ENCODE measurements at regions not wholly inside any gene's neighbourhood (a gene's known extent, or its start where the extent isn't known, plus 50 kb on each side); places are given as distances from the start of the nearest gene placed in this dataset.

DNA sequence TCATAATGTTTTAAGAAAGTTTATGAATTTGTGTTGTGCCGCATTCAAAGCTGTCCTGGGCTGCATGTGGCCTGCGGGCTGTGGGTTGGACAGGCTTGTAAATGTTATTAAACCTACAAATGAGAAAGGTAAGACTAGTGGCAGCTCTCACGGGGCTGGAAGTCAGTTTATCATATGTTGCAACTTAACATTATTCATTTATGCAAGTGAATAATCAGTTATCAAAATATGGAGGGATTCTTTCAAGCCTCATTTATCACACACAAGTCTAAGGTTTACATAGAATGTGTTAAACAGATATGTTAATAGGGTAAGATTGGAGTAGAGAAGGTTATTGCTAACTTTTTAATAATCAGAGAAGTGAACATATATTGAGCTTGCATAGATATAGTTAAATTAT, 442.5 kb upstream of the RGS6 start:
- DNase-seq: no peak
- H3K27me3 ChIP-seq: no peaks in the 10 kb centered on the region
- no peaks in the 10 kb centered on the region for H3K9me3 ChIP-seq
- H3K4me3 ChIP-seq: no peak overlapping the region
- intact Hi-C loops (cut with DNase I; ENCODE audit: low total_unique reads): no loop called here
- TF ChIP-seq, protein P1, sequence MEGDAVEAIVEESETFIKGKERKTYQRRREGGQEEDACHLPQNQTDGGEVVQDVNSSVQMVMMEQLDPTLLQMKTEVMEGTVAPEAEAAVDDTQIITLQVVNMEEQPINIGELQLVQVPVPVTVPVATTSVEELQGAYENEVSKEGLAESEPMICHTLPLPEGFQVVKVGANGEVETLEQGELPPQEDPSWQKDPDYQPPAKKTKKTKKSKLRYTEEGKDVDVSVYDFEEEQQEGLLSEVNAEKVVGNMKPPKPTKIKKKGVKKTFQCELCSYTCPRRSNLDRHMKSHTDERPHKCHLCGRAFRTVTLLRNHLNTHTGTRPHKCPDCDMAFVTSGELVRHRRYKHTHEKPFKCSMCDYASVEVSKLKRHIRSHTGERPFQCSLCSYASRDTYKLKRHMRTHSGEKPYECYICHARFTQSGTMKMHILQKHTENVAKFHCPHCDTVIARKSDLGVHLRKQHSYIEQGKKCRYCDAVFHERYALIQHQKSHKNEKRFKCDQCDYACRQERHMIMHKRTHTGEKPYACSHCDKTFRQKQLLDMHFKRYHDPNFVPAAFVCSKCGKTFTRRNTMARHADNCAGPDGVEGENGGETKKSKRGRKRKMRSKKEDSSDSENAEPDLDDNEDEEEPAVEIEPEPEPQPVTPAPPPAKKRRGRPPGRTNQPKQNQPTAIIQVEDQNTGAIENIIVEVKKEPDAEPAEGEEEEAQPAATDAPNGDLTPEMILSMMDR (IDR thresholded peaks at IDR 0.05): no peak
- no peaks in the 10 kb centered on the region for H3K36me3 ChIP-seq
- peaks cover 0 to 98% (median 48%) of the 10 kb centered on the region in 4 donors for H3K4me1 ChIP-seq
- H3K27ac ChIP-seq: peak overlapping the region; percentile 33 to 58

DNA sequence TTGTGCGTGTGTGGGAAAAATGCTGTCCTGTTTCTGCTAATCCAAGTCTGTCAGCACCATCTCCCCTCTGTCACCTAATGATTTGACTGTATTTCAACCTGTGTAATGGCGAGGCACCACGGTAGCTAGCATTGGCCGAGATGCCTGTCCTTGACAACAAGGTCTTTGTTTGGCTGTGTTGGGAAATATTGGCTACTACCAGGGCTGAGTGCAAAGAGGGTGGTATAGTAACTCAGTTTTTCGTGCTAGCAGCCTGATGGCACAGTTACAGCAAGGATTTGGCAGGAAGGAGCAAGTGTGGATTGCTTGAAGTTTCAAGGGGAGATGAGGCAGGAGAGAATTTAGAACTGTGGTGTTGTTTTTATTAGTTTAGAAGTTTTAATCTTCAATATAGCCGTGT, 440.3 kb upstream of the RGS6 start:
- peaks cover 0 to 76% (median 35%) of the 10 kb centered on the region in 4 donors for H3K4me1 ChIP-seq
- H3K27ac ChIP-seq: peak overlapping the region; percentile 58 to 65
- TF ChIP-seq, protein P1 (IDR thresholded peaks at IDR 0.05): no peak
- no peak overlapping the region for H3K4me3 ChIP-seq
- intact Hi-C loops (cut with DNase I; ENCODE audit: low total_unique reads): no loop called here
- DNase-seq: no peak
- no peaks in the 10 kb centered on the region for H3K27me3 ChIP-seq
- no peaks in the 10 kb centered on the region for H3K9me3 ChIP-seq
- no peaks in the 10 kb centered on the region for H3K36me3 ChIP-seq

DNA sequence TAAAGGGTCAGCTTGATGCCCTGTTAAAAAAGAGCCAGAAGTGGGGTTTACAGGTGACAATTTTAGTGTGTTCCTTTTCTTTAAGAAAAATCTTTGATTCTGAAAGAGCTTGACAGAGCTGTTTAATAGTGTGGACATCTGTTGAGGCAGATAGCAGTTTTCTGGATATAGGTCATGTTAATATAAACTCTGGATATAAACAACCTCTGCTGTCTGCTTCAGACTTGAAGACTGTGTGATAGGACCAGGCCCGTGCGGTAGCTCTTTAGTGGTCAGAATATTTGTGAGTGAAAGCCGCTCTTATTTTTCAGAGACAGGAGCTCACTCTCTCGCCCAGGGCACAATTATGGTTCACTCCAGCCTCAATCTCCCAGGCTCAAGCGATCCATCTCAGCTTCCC, 439.9 kb upstream of the RGS6 start:
- no peak overlapping the region for H3K4me3 ChIP-seq
- H3K27ac ChIP-seq: peak overlapping the region; percentile 58 to 65
- DNase-seq: no peak
- TF ChIP-seq, protein P1 (IDR thresholded peaks at IDR 0.05): no peak
- H3K9me3 ChIP-seq: no peaks in the 10 kb centered on the region
- H3K36me3 ChIP-seq: no peaks in the 10 kb centered on the region
- H3K4me1 ChIP-seq: peaks cover 0 to 73% (median 31%) of the 10 kb centered on the region in 4 donors
- intact Hi-C loops (cut with DNase I; ENCODE audit: low total_unique reads): no loop called here
- no peaks in the 10 kb centered on the region for H3K27me3 ChIP-seq

DNA sequence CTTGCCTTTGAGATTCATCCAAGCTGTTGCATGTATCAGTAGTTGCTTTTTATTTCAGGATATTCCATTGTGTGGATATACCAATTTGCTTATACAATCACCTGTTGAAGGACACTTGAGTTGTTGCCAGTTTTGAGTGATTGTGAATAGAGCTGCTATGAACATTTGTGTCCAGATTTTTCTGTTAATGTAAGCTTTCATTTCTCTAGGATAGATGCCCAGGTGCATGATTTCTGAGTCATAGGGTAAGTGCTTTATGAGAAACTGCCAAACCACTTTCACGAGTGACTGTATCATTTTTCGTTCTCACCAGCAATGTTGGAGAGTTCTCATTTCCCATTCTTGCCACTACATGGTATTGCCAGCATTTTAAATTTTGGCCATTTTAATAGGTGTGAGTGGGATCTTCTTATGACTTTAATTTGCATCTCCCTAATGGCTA, 434.6 kb upstream of the RGS6 start:
- no peaks in the 10 kb centered on the region for H3K36me3 ChIP-seq
- H3K27me3 ChIP-seq: no peaks in the 10 kb centered on the region
- no peak for DNase-seq
- H3K27ac ChIP-seq: no peak overlapping the region
- H3K4me1 ChIP-seq: peaks cover 0 to 44% (median 11%) of the 10 kb centered on the region in 4 donors
- H3K9me3 ChIP-seq: no peaks in the 10 kb centered on the region
- intact Hi-C loops (cut with DNase I; ENCODE audit: low total_unique reads): no loop called here
- TF ChIP-seq, protein P1 (IDR thresholded peaks at IDR 0.05): peak in 1 of 2 experiments; percentile 8
- no peak overlapping the region for H3K4me3 ChIP-seq

DNA sequence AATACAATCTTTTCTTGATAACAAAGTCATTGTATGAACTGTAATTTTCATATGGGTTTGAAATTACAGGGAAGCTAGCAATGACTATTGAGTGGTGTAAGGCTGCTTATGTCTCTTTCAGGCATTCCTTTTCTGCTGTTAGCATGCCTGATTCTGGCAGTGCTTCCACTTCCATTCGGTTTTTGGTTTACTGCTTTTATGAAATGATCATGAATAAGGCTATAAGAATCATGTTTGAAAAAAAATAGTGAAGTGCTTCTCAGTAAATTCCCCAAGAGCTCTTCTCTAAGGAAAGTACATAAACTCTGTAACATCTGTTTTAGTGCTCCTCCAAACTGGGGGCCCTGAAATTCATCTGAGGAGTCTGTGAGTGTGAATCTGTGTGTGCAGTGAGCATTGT, 434.0 kb upstream of the RGS6 start:
- Histone ChIP-seq H3K27ac (peak overlapping the region in 1 of 2 donors; percentile 25), H3K36me3 (no peaks in the 10 kb centered on the region), H3K9me3 (no peaks in the 10 kb centered on the region), H3K4me3 (no peak overlapping the region), H3K27me3 (no peaks in the 10 kb centered on the region), H3K4me1 (peaks cover 0 to 43% (median 10%) of the 10 kb centered on the region in 4 donors)
- intact Hi-C loops (cut with DNase I; ENCODE audit: low total_unique reads): no loop called here
- no peak for DNase-seq
- TF ChIP-seq, protein P1 (IDR thresholded peaks at IDR 0.05): no peak

DNA sequence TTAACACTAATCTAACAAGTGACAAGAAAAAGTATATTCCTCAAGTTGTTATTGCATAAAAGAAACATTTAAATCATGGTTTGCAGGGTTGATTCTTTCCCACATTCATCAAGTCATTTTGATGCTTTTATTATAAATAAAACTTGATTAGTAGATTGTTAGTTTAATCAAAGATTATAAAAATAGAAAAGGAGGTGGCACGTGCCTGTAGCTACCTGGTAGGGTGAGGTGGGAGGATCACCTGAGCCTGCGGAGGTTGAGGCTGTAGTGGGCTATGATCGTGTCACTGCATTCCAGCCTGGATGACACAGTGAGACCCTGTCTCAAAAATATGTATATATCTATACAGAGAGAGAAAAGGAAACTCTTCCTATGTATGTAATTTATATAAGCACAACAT, 433.2 kb upstream of the RGS6 start:
- no peak overlapping the region for H3K4me3 ChIP-seq
- H3K36me3 ChIP-seq: no peaks in the 10 kb centered on the region
- H3K4me1 ChIP-seq: peaks cover 0 to 36% (median 10%) of the 10 kb centered on the region in 4 donors
- intact Hi-C loops (cut with DNase I; ENCODE audit: low total_unique reads): no loop called here
- no peaks in the 10 kb centered on the region for H3K27me3 ChIP-seq
- no peak overlapping the region for H3K27ac ChIP-seq
- no peak for DNase-seq
- TF ChIP-seq, protein P1 (IDR thresholded peaks at IDR 0.05): no peak
- no peaks in the 10 kb centered on the region for H3K9me3 ChIP-seq

Data from tibial artery (tissue), 4 donors.